ENCODE measurements at regions not wholly inside any gene's neighbourhood (a gene's known extent, or its start where the extent isn't known, plus 50 kb on each side); places are given as distances from the start of the nearest gene placed in this dataset.
A peak's percentile ranks its signal among the peaks of the same experiment; 100 is the strongest.

- H3K36me3 ChIP-seq (ENCODE audit: control insufficient read depth, insufficient read depth, low read length): no peaks in the 10 kb centered on the region
- no CpG with 5 or more reads among the region's 4 CpGs for WGBS (ENCODE audit: insufficient coverage)
- no peak overlapping the region for H3K27ac ChIP-seq (ENCODE audit: low read length)
- H3K4me1 ChIP-seq (ENCODE audit: control insufficient read depth, insufficient read depth, low read length): peaks cover 41% of the 10 kb centered on the region
- H3K9me3 ChIP-seq (replicated peaks; ENCODE audit: control insufficient read depth, low read depth, low read length): no peaks in the 10 kb centered on the region
- no peak for DNase-seq
- no peak overlapping the region for H3K4me3 ChIP-seq (ENCODE audit: low read length)
- no peaks in the 10 kb centered on the region for H3K27me3 ChIP-seq (ENCODE audit: control insufficient read depth, insufficient read depth, low read length)
Measured at GRCh38 chr2:172284209-172284608, 143.2 kb upstream of the ITGA6 start.

GRCh38 chr2:172285010-172285621, 142.3 kb upstream of the ITGA6 start:
- peak; percentile 77 for DNase-seq
- H3K4me3 ChIP-seq (ENCODE audit: low read length): no peak overlapping the region
- WGBS (ENCODE audit: insufficient coverage): 39% methylated on average over 4 of the region's 5 CpGs
- no peaks in the 10 kb centered on the region for H3K27me3 ChIP-seq (ENCODE audit: control insufficient read depth, insufficient read depth, low read length)
- H3K36me3 ChIP-seq (ENCODE audit: control insufficient read depth, insufficient read depth, low read length): no peaks in the 10 kb centered on the region
- H3K27ac ChIP-seq (ENCODE audit: low read length): peak overlapping the region; percentile 80
- no peaks in the 10 kb centered on the region for H3K9me3 ChIP-seq (replicated peaks; ENCODE audit: control insufficient read depth, low read depth, low read length)
- H3K4me1 ChIP-seq (ENCODE audit: control insufficient read depth, insufficient read depth, low read length): peaks cover 41% of the 10 kb centered on the region

- no peak overlapping the region for H3K4me3 ChIP-seq (ENCODE audit: low read length)
- 84% methylated on average over 3 of the region's 9 CpGs for WGBS (ENCODE audit: insufficient coverage)
- no peaks in the 10 kb centered on the region for H3K27me3 ChIP-seq (ENCODE audit: control insufficient read depth, insufficient read depth, low read length)
- no peak for DNase-seq
- no peaks in the 10 kb centered on the region for H3K9me3 ChIP-seq (replicated peaks; ENCODE audit: control insufficient read depth, low read depth, low read length)
- peak overlapping the region; percentile 80 for H3K27ac ChIP-seq (ENCODE audit: low read length)
- H3K36me3 ChIP-seq (ENCODE audit: control insufficient read depth, insufficient read depth, low read length): no peaks in the 10 kb centered on the region
- H3K4me1 ChIP-seq (ENCODE audit: control insufficient read depth, insufficient read depth, low read length): peaks cover 41% of the 10 kb centered on the region
Measured at GRCh38 chr2:172285760-172286159, 141.6 kb upstream of the ITGA6 start.

- H3K4me1 ChIP-seq (ENCODE audit: control insufficient read depth, insufficient read depth, low read length): peaks cover 41% of the 10 kb centered on the region
- no peaks in the 10 kb centered on the region for H3K36me3 ChIP-seq (ENCODE audit: control insufficient read depth, insufficient read depth, low read length)
- H3K9me3 ChIP-seq (replicated peaks; ENCODE audit: control insufficient read depth, low read depth, low read length): no peaks in the 10 kb centered on the region
- H3K4me3 ChIP-seq (ENCODE audit: low read length): no peak overlapping the region
- no peak for DNase-seq
- peak overlapping the region; percentile 23 for H3K27ac ChIP-seq (ENCODE audit: low read length)
- no peaks in the 10 kb centered on the region for H3K27me3 ChIP-seq (ENCODE audit: control insufficient read depth, insufficient read depth, low read length)
Measured at GRCh38 chr2:172287190-172287589, 140.2 kb upstream of the ITGA6 start.

GRCh38 chr2:172287605-172288315, 139.6 kb upstream of the ITGA6 start:
- H3K27ac ChIP-seq (ENCODE audit: low read length): peak overlapping the region; percentile 22
- no peak overlapping the region for H3K4me3 ChIP-seq (ENCODE audit: low read length)
- DNase-seq: peak; percentile 29
- H3K36me3 ChIP-seq (ENCODE audit: control insufficient read depth, insufficient read depth, low read length): no peaks in the 10 kb centered on the region
- 20% methylated on average over 1 of the region's 6 CpGs for WGBS (ENCODE audit: insufficient coverage)
- H3K27me3 ChIP-seq (ENCODE audit: control insufficient read depth, insufficient read depth, low read length): no peaks in the 10 kb centered on the region
- peaks cover 41% of the 10 kb centered on the region for H3K4me1 ChIP-seq (ENCODE audit: control insufficient read depth, insufficient read depth, low read length)
- no peaks in the 10 kb centered on the region for H3K9me3 ChIP-seq (replicated peaks; ENCODE audit: control insufficient read depth, low read depth, low read length)

GRCh38 chr2:172288603-172289002, 138.8 kb upstream of the ITGA6 start:
- DNase-seq: no peak
- no CpG with 5 or more reads among the region's 1 CpG for WGBS (ENCODE audit: insufficient coverage)
- peaks cover 39% of the 10 kb centered on the region for H3K4me1 ChIP-seq (ENCODE audit: control insufficient read depth, insufficient read depth, low read length)
- no peak overlapping the region for H3K27ac ChIP-seq (ENCODE audit: low read length)
- H3K9me3 ChIP-seq (replicated peaks; ENCODE audit: control insufficient read depth, low read depth, low read length): no peaks in the 10 kb centered on the region
- H3K27me3 ChIP-seq (ENCODE audit: control insufficient read depth, insufficient read depth, low read length): no peaks in the 10 kb centered on the region
- no peaks in the 10 kb centered on the region for H3K36me3 ChIP-seq (ENCODE audit: control insufficient read depth, insufficient read depth, low read length)
- no peak overlapping the region for H3K4me3 ChIP-seq (ENCODE audit: low read length)

GRCh38 chr2:172293952-172294351, 133.4 kb upstream of the ITGA6 start:
- Histone ChIP-seq H3K27ac (ENCODE audit: low read length) (no peak overlapping the region), H3K4me1 (ENCODE audit: control insufficient read depth, insufficient read depth, low read length) (peaks cover 10% of the 10 kb centered on the region), H3K27me3 (ENCODE audit: control insufficient read depth, insufficient read depth, low read length) (peaks cover 11% of the 10 kb centered on the region), H3K4me3 (ENCODE audit: low read length) (no peak overlapping the region), H3K9me3 (replicated peaks; ENCODE audit: control insufficient read depth, low read depth, low read length) (no peaks in the 10 kb centered on the region), H3K36me3 (ENCODE audit: control insufficient read depth, insufficient read depth, low read length) (no peaks in the 10 kb centered on the region)
- DNase-seq: peak; percentile 56
- 15% methylated on average over 1 of the region's 6 CpGs for WGBS (ENCODE audit: insufficient coverage)

GRCh38 chr2:172294983-172295382, 132.4 kb upstream of the ITGA6 start:
- Histone ChIP-seq H3K4me3 (ENCODE audit: low read length) (no peak overlapping the region), H3K27me3 (ENCODE audit: control insufficient read depth, insufficient read depth, low read length) (peaks cover 11% of the 10 kb centered on the region), H3K4me1 (ENCODE audit: control insufficient read depth, insufficient read depth, low read length) (peaks cover 15% of the 10 kb centered on the region), H3K9me3 (replicated peaks; ENCODE audit: control insufficient read depth, low read depth, low read length) (no peaks in the 10 kb centered on the region), H3K36me3 (ENCODE audit: control insufficient read depth, insufficient read depth, low read length) (no peaks in the 10 kb centered on the region), H3K27ac (ENCODE audit: low read length) (no peak overlapping the region)
- no CpG with 5 or more reads among the region's 1 CpG for WGBS (ENCODE audit: insufficient coverage)
- DNase-seq: no peak

GRCh38 chr2:172295677-172296076, 131.7 kb upstream of the ITGA6 start:
- H3K4me3 ChIP-seq (ENCODE audit: low read length): no peak overlapping the region
- H3K4me1 ChIP-seq (ENCODE audit: control insufficient read depth, insufficient read depth, low read length): peaks cover 16% of the 10 kb centered on the region
- peaks cover 11% of the 10 kb centered on the region for H3K27me3 ChIP-seq (ENCODE audit: control insufficient read depth, insufficient read depth, low read length)
- 93% methylated on average over 3 of the region's 4 CpGs for WGBS (ENCODE audit: insufficient coverage)
- DNase-seq: no peak
- H3K27ac ChIP-seq (ENCODE audit: low read length): no peak overlapping the region
- H3K36me3 ChIP-seq (ENCODE audit: control insufficient read depth, insufficient read depth, low read length): no peaks in the 10 kb centered on the region
- H3K9me3 ChIP-seq (replicated peaks; ENCODE audit: control insufficient read depth, low read depth, low read length): no peaks in the 10 kb centered on the region

- H3K27me3 ChIP-seq (ENCODE audit: control insufficient read depth, insufficient read depth, low read length): peaks cover 11% of the 10 kb centered on the region
- no peaks in the 10 kb centered on the region for H3K9me3 ChIP-seq (replicated peaks; ENCODE audit: control insufficient read depth, low read depth, low read length)
- no peak overlapping the region for H3K27ac ChIP-seq (ENCODE audit: low read length)
- H3K4me3 ChIP-seq (ENCODE audit: low read length): no peak overlapping the region
- H3K4me1 ChIP-seq (ENCODE audit: control insufficient read depth, insufficient read depth, low read length): peaks cover 16% of the 10 kb centered on the region
- no peak for DNase-seq
- no peaks in the 10 kb centered on the region for H3K36me3 ChIP-seq (ENCODE audit: control insufficient read depth, insufficient read depth, low read length)
- WGBS (ENCODE audit: insufficient coverage): 57% methylated on average over 1 of the region's 6 CpGs
Measured at GRCh38 chr2:172296267-172297046, 130.9 kb upstream of the ITGA6 start.

Data from muscle of leg (tissue), 3 donors.